ENCODE measurements at regions not wholly inside any gene's neighbourhood (a gene's known extent, or its start where the extent isn't known, plus 50 kb on each side); places are given as distances from the start of the nearest gene placed in this dataset.
"Not testable (repeated sequence)": the region's sequence is repeated elsewhere in the genome, so short reads cannot be mapped to it uniquely, and the experiment has no call there.

DNA sequence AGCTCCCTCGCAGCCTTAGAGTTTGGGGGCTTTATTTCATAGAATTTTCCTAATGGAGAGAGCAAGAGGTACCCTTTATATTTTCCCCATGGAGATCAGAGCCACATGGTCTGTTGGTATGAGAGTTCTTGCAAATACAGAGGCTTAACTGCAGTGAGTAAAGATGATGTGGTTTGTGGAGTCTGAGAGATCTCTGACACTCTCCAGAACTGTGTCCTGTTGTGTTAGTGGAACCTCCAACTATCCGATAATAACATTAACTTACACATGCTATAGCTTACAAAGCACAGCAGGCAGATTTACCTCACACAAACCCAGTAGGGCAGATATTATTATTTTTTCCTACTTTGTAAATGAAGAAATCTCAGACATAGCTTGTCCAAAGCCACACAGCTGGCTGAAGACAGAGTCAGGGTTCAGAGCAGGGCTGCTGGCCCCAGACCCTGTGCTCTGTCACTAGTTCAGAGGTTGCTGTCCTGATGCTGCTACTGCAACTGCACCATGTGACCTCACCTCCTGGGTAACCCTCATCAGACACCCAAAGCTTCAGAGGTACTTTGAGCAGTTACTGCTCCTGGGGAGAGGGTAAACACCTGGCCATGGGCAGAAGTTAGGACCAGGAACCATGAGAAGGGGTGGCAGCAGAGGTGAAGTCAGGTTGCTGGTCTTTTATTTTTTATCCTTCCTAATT, 384.8 kb upstream of the PROX1 start:
- DNase-seq: no peak

- DNase-seq: no peak
Observed at GRCh38 chr1:213604477-213604876, 383.3 kb upstream of the PROX1 start.

GRCh38 chr1:213605732-213606131, 382.0 kb upstream of the PROX1 start:
- no peak for DNase-seq

DNA sequence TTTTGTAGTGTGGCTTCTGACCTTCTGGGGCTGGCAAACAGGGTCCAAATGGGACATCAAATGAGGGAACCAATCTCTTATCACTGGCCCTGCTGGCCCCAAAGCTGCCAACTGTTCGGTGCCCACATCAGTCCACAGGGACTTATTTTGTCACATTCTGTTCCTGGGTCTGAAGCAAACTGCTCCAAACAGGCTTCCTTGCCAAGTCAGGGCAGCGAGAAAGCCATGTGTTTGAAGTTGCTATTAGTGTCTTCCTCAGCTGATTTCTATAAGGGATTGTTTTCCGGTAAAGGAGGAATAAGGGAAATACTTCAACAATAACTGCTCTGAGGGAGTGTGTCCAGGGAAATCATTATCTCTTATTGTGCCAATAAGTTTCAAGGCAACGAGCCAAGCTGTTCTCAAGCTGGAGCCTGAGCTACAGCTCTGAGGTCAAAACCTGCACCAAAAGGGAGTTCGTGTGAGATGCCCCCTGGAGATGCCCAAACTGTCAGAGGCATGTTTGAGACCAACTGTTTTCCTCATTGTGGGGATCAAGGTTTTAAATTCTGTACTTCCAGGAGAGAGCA, 381.4 kb upstream of the PROX1 start:
- DNase-seq: no peak

GRCh38 chr1:213613549-213613948, 374.2 kb upstream of the PROX1 start:
- no peak for DNase-seq

DNA sequence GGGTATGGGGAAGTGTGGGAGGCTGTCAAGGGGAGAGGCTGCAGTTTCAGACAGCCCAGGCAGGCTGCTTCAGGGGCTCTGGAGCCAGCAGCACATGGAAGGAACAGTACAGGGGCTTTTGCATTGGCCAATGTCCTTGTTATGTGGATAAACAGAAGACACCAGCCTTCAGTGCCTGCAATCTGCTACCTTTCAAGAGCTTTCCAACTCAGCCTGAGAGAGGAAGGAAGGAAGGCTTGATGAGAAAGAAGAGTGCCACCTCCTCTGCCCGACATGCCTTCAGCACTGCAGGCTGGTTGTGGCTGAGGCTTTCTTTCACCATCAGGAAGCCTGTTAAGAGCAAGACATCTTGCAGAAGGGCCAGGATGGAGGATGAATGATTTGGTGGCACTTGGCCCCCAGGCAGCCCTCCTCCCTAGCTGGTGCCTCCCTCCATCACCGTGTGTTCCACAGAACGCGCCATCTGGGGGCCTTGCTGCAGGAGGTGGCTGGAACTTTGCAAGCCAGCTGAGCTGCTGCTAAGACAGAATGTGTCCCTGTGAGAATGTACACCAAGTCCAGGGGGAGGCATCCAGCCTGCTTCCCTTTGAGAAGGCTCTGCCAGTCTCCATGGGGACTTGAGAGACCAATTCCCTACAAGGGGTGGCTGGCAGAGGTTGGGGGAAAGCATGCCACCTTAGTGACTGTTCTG, 372.4 kb upstream of the PROX1 start:
- no peak for DNase-seq

- DNase-seq: no peak
Observed at GRCh38 chr1:213617133-213617532, 370.6 kb upstream of the PROX1 start.

DNA sequence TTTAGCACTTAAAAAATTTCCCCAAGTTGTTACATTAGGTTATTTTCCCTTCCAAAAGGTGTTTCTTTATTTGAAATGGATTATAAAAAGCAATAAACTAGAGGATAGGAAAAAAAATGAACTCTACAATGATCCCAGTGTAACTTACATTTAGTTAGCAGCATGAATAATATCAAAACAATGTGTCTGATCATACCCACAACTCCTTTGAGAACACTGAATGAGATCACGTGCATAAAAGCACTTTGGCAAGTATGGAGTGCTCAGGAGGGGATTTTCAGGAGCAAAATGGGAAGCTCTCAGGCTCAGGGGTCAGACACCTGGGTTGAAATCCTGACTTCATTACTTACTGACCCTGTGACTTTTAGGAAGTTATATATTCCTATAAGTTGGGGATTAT, 369.7 kb upstream of the PROX1 start:
- no peak for DNase-seq

GRCh38 chr1:213619026-213619425, 368.7 kb upstream of the PROX1 start:
- no peak for DNase-seq

DNA sequence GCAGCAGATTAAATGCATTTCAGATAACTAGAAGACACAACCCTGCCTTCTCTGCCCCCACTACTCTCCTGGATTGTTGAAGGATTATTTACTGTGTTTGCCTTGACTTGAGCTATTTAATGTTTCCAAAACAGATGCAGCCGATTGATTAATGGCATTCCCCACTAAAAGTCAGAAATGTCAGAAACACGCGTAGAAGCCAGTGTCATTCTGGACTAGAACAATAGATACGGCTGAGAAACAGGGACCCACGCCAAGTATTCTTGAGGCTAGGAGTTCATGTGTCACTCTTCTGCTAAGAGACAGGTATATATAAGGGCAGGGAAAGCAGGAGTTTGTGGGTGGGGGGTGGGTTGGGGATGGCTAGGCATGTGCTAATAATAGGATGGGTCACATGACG, 366.7 kb upstream of the PROX1 start:
- no peak for DNase-seq

DNA sequence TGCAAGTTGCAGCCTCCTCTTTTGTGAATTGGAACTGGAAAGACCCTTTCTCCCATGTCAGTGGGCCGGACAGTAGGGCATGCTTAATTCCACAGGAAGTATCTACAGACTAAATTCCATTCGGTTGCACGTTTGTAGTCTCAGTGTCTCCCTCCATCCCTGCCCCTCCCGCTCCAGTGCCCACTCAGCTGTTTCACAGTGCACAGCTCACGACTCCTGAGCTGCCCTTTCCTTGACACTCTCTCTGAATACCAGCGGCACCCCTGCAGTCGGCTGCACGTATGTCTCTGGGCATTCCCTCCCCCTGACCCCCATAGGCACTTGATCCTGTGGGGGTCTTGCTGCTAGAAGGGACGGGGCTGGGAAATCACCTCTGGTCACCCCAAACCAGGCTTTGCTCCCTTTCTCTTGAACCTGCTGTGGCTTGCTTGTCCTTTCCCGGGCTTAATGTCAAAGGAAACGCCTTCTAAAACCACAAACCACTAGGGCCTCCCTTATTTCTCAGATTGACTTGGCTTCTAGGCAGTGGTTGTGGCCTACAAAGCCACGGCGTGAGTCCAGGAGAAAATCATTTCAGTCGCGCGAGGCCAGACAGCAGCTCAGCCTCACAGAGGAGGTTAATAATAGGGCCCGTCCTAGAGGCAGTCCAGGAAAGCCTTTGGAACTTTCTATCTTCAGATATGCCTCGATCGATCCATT, 365.3 kb upstream of the PROX1 start:
- DNase-seq: no peak

GRCh38 chr1:213623064-213623581, 364.6 kb upstream of the PROX1 start:
- no peak for DNase-seq

DNA sequence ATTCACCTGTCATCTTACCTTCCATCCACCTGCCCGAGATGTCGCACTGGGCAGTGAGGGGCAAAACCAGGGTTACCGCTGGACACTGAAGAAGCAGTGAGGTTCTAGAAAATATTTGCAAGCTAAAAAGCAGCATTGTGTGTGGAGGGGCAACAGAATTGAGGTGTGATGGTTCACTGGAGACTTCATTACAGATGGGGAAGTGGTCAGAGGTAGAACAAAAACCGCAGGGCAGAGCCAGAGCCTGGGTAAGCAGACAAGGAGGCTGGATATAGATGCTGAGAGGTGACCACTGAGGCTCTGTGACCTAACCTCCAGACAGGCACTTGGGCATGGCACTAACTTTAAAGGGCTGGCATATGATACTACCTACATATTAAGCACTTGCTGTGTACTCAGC, 363.9 kb upstream of the PROX1 start:
- no peak for DNase-seq

DNA sequence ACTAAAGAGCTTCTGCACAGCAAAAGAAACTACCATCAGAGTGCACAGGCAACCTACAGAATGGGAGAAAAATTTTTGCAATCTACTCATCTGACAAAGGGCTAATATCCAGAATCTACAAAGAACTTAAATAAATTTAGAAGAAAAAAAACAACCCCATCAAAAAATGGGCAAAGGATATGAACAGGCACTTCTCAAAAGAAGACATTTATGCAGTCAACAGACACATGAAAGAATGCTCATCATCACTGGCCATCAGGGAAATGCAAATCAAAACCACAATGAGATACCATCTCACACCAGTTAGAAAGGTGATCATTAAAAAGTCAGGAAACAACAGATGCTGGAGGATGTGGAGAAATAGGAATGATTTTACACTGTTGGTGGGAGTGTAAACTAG, 351.0 kb upstream of the PROX1 start:
- DNase-seq: not testable (repeated sequence)

DNA sequence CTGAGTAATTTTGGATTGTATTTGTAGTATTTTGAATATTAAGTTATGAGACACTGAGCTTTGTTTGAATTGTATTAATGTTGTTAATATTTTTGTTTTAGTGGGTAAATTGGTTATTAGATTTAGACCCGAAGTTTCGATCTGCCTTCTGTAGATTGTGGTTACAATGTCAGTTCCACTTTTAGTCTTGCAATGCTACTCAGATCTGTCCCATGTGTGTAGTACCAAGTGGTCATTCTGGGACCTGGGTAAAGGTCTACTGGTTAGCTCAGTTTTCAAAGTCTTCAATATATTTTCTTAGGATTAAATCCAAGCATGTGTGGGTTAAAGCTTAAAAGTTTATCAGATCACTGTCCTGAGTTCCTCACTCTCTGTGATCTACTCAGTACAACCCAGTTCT, 346.5 kb upstream of the PROX1 start:
- no peak for DNase-seq

- DNase-seq: no peak
Observed at GRCh38 chr1:213643360-213643759, 344.4 kb upstream of the PROX1 start.

DNA sequence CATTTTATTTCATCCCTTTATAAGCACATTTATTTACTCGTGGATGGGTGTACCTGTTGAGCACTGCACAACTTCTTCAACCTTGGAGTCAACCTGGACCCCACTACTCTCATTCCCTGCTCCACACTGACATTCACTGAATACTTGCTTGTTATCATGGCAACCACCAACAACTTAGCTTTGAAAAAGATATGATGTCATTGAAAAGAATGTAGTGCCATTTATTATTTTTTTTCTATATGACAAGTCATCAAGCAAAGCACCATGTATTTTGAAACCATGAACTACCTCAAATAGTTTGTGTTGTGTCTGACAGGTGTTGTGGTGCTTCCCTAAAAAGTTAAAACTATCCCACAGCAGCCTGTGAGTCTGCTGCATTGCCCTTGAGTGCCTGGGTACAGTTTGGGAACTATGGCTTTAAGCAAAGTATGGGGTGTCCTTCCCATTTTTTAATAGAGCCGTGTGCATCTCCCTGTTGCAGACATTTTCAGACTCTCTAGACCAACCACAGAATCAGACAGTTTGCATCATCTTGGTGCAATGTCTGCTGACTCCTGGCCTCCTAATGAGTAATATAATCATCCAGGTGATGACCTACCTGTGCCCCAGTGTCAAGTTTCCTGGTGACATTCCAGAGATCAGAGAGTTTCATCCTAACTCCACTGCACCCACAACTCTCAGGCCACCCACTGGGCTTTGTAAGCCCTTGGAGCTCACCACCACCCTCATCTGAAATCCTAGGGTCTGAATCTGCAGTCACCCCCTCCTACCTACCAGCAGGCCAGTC, 339.7 kb upstream of the PROX1 start:
- DNase-seq: no peak

- no peak for DNase-seq
Observed at GRCh38 chr1:213649373-213649772, 338.4 kb upstream of the PROX1 start.

- no peak for DNase-seq
Observed at GRCh38 chr1:213650603-213651002, 337.2 kb upstream of the PROX1 start.

GRCh38 chr1:213651077-213651476, 336.7 kb upstream of the PROX1 start:
- no peak for DNase-seq

DNA sequence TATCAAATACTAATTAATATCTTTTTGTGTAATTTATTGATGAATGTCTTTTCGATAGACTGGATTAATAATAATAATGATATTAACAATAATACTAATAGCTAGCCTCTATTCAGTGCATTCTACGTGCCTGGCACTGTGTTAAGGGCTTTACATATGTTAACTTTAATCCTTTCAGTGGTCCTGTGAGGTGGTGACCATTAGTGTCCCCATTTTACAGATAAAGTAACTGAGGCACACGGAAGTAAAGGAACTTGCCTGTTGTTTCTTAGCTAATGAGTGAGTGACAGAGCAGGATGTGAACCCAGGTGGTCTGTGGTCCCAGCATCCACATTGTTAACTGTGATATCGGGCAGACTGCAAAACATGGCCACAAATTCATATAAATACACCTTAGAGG, 335.7 kb upstream of the PROX1 start:
- DNase-seq: no peak

DNA sequence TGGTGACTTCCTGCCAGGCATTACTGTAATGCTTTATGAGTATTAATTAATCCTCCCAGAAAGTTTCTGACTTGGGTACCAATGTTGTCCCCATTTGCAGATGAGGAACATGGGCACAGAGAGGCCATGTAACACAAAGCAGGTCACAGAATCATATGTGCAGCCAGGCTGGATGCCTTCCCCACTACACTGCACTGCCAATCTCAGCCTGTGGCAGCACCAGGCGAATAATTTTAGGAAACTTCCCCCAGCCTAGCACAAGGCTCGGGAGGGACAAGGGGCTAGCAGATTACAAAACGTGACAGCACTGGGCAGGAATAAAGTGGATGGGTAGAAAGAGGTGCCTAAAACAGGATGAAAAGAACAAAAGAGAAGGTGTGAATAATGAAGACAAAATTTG, 331.7 kb upstream of the PROX1 start:
- no peak for DNase-seq

DNA sequence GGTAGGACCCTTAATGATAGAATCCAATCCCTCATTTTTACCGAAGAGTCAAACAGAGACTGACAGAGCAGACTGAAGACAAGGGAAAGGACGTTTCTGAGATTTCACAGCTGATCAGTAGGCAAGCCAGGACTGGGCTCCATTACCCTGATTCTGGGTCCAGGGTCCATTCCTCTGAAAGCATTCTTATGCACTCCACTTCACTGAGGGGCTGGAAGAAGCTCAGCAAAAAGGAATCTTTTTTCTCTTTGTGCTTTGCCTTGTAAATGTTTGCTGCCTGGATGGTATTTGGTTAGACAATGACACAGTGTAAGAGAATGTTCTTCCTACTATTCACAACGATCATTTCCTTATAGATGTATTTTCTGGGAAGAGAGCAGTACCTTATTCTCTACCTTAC, 331.3 kb upstream of the PROX1 start:
- DNase-seq: no peak
